Keratinocyte (primary cell): ENCODE measurements at regions not wholly inside any gene's neighbourhood (a gene's known extent, or its start where the extent isn't known, plus 50 kb on each side); places are given as distances from the start of the nearest gene placed in this dataset.

Experiments
- EZH2 ChIP-seq: IDR thresholded peaks from one replicate; pipeline ENCODE4 v1.6.1; 2012; ENCODE audit warnings: inconsistent platforms, mild to moderate bottlenecking, low read length, moderate library complexity
- TF ChIP-seq, protein P1 (sequence below), 3 experiments: IDR thresholded peaks in 1 of 3; conservative IDR thresholded peaks in 1 of 3; optimal IDR thresholded peaks in 1 of 3; 2 replicates in 2 of 3; 3 replicates in 1 of 3; pipeline versions ENCODE3 to v1.5.1; 2011; ENCODE audit warnings: low read length in 3 of 3, mild to moderate bottlenecking in 3 of 3, moderate library complexity in 2 of 3, control low read depth in 1 of 3, inconsistent platforms in 1 of 3; ENCODE audit not compliant: insufficient read depth in 2 of 3; ENCODE audit errors: extremely low read depth in 1 of 3

DNA sequence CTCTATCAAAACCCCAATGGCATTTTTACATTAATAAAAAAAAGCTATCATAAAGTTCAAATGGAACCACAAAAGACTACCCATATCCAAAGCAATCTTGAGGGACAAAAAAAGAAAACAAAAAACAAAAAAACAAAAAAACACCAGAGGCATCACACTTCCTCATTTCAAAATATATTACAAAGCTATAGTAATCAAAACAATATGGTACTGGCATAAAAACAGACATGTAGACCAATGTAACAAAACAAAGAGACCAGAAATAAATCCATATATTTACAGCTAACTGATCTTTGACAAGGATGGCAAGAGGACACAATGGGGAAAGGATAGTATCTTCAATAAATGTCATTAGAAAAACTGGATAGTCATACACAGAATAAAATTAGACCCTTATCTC lies 245.1 kb upstream of the MSX2 start:
- TF ChIP-seq, protein P1, sequence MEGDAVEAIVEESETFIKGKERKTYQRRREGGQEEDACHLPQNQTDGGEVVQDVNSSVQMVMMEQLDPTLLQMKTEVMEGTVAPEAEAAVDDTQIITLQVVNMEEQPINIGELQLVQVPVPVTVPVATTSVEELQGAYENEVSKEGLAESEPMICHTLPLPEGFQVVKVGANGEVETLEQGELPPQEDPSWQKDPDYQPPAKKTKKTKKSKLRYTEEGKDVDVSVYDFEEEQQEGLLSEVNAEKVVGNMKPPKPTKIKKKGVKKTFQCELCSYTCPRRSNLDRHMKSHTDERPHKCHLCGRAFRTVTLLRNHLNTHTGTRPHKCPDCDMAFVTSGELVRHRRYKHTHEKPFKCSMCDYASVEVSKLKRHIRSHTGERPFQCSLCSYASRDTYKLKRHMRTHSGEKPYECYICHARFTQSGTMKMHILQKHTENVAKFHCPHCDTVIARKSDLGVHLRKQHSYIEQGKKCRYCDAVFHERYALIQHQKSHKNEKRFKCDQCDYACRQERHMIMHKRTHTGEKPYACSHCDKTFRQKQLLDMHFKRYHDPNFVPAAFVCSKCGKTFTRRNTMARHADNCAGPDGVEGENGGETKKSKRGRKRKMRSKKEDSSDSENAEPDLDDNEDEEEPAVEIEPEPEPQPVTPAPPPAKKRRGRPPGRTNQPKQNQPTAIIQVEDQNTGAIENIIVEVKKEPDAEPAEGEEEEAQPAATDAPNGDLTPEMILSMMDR (optimal IDR thresholded peaks at IDR 0.05 in 1 of 3, IDR thresholded peaks at IDR 0.05 in 1 of 3, conservative IDR thresholded peaks at IDR 0.05 in 1 of 3; ENCODE audit: extremely low read depth in 1 of 3, insufficient read depth in 2 of 3, low read length in 3 of 3), result no peak
- no peak for TF ChIP-seq EZH2
